Gastroesophageal sphincter (tissue), 4 donors: ENCODE measurements at regions not wholly inside any gene's neighbourhood (a gene's known extent, or its start where the extent isn't known, plus 50 kb on each side); places are given as distances from the start of the nearest gene placed in this dataset.

Source experiments
- ATAC-seq: fragments of 150-250 bp; one replicate; pipeline ENCODE4 v1.9.1; 2016; ENCODE audit warnings: mild to moderate bottlenecking, moderate library complexity
- H3K27ac ChIP-seq, 4 donors: fragments of 200-600 bp; sonication (generic) in 3 of 4; 1 replicate in 3 of 4; 2 replicates in 1 of 4; pipeline ENCODE4 v1.5.1; 2016 to 2019
- H3K27me3 ChIP-seq: fragments of 200-600 bp; sonication (generic); one replicate; pipeline ENCODE4 v1.5.1; 2019
- H3K36me3 ChIP-seq, 2 donors: fragments of 200-600 bp; sonication (generic); one replicate each; pipeline ENCODE4 v1.5.1; 2019; ENCODE audit warnings: control low read depth in 1 of 2
- H3K4me1 ChIP-seq, 3 donors: fragments of 200-600 bp; sonication (generic); 1 replicate in 2 of 3; 2 replicates in 1 of 3; pipeline ENCODE4 v1.5.1; 2016 to 2019; ENCODE audit warnings: control low read depth in 2 of 3
- H3K4me3 ChIP-seq, 2 donors: fragments of 200-600 bp; sonication (generic); one replicate each; pipeline ENCODE4 v1.5.1; 2019; ENCODE audit warnings: mild to moderate bottlenecking in 1 of 2, moderate library complexity in 1 of 2
- H3K9me3 ChIP-seq, 3 donors: fragments of 200-600 bp; sonication (generic); one replicate each; pipeline ENCODE4 v1.5.1; 2017 to 2019; ENCODE audit warnings: control low read depth in 2 of 3
- CTCF ChIP-seq, 4 experiments: fragments of 200-600 bp in 2 of 4; fragments of 450-650 bp in 2 of 4; sonication (generic) in 1 of 4; IDR thresholded peaks; one replicate each; pipeline ENCODE4 v1.5.1; 2017 to 2019; ENCODE audit warnings: antibody characterized with exemption in 4 of 4, mild to moderate bottlenecking in 2 of 4, moderate library complexity in 2 of 4
- EP300 ChIP-seq: sonication (generic); formaldehyde crosslinking; IDR thresholded peaks from one replicate; pipeline ENCODE4 v1.6.1; 2017; ENCODE audit warnings: antibody characterized with exemption, mild to moderate bottlenecking
- POLR2A ChIP-seq, 2 donors: fragments of 450-650 bp; IDR thresholded peaks; one replicate each; pipeline ENCODE4 v1.6.1; 2017; ENCODE audit warnings: antibody characterized with exemption in 2 of 2, mild to moderate bottlenecking in 2 of 2, moderate library complexity in 1 of 2
- POLR2AphosphoS5 ChIP-seq: sonication (generic); formaldehyde crosslinking; IDR thresholded peaks from one replicate; pipeline ENCODE4 v1.6.1; 2017; ENCODE audit warnings: antibody characterized with exemption
- WGBS, 2 donors: methylation state at CpG; one replicate each; pipeline ENCODE4 v1.1.5; 2018; ENCODE audit warnings: low coverage in 1 of 2; 5-methylcytosine and 5-hydroxymethylcytosine counted together

- Histone ChIP-seq H3K4me3 (no peak overlapping the region), H3K27ac (no peak overlapping the region), H3K9me3 (no peaks in the 10 kb centered on the region), H3K27me3 (no peaks in the 10 kb centered on the region), H3K4me1 (no peaks in the 10 kb centered on the region), H3K36me3 (no peaks in the 10 kb centered on the region)
- TF ChIP-seq EP300 (no peak), POLR2AphosphoS5 (no peak), CTCF (IDR thresholded peaks at IDR 0.05) (no peak), POLR2A (IDR thresholded peaks at IDR 0.05) (no peak)
- ATAC-seq, result no peak
Measured at GRCh38 chr3:168628549-168628948, 532.8 kb upstream of the GOLIM4 start.

- ATAC-seq, result no peak
- Histone ChIP-seq H3K36me3 (no peaks in the 10 kb centered on the region), H3K4me1 (no peaks in the 10 kb centered on the region), H3K9me3 (no peaks in the 10 kb centered on the region), H3K27ac (no peak overlapping the region), H3K27me3 (no peaks in the 10 kb centered on the region), H3K4me3 (no peak overlapping the region)
- TF ChIP-seq EP300 (no peak), POLR2A (IDR thresholded peaks at IDR 0.05) (no peak), CTCF (IDR thresholded peaks at IDR 0.05) (no peak), POLR2AphosphoS5 (no peak)
Measured at GRCh38 chr3:168625477-168625876, 529.8 kb upstream of the GOLIM4 start.

- H3K36me3 ChIP-seq, result no peaks in the 10 kb centered on the region
- 100% methylated on average over 1 of the region's 1 CpG for WGBS, 2 donors
- no peak for ATAC-seq
- no peaks in the 10 kb centered on the region for H3K9me3 ChIP-seq
- no peaks in the 10 kb centered on the region for H3K4me1 ChIP-seq
- no peaks in the 10 kb centered on the region for H3K27me3 ChIP-seq
- no peak overlapping the region for H3K4me3 ChIP-seq
- H3K27ac ChIP-seq, result no peak overlapping the region
- TF ChIP-seq POLR2AphosphoS5, result no peak
- no peak for TF ChIP-seq POLR2A (IDR thresholded peaks at IDR 0.05)
Measured at GRCh38 chr3:168624892-168625448, 529.2 kb upstream of the GOLIM4 start.

- Histone ChIP-seq H3K36me3 (no peaks in the 10 kb centered on the region), H3K9me3 (no peaks in the 10 kb centered on the region), H3K27me3 (no peaks in the 10 kb centered on the region), H3K4me3 (no peak overlapping the region), H3K4me1 (no peaks in the 10 kb centered on the region), H3K27ac (no peak overlapping the region)
- ATAC-seq, result no peak
- TF ChIP-seq CTCF (IDR thresholded peaks at IDR 0.05) (no peak), POLR2A (IDR thresholded peaks at IDR 0.05) (no peak), EP300 (no peak), POLR2AphosphoS5 (no peak)
Measured at GRCh38 chr3:168624195-168624594, 528.5 kb upstream of the GOLIM4 start.

GRCh38 chr3:168622795-168623194 is 527.1 kb upstream of the GOLIM4 start:
- Histone ChIP-seq H3K27ac (no peak overlapping the region), H3K9me3 (no peaks in the 10 kb centered on the region)
- no peak for ATAC-seq

More at GRCh38 chr3:168622795-168623194, 527.1 kb upstream of the GOLIM4 start:
- TF ChIP-seq POLR2A (IDR thresholded peaks at IDR 0.05) (no peak), EP300 (no peak), POLR2AphosphoS5 (no peak), CTCF (IDR thresholded peaks at IDR 0.05) (no peak)
- no peaks in the 10 kb centered on the region for H3K27me3 ChIP-seq
- no peak overlapping the region for H3K4me3 ChIP-seq
- no peaks in the 10 kb centered on the region for H3K36me3 ChIP-seq
- H3K4me1 ChIP-seq, result no peaks in the 10 kb centered on the region
- WGBS, 2 donors, result 48 to 76% methylated on average over 3 of the region's 3 CpGs
